Skeletal muscle cell (primary cell): ENCODE measurements at regions not wholly inside any gene's neighbourhood (a gene's known extent, or its start where the extent isn't known, plus 50 kb on each side); places are given as distances from the start of the nearest gene placed in this dataset.
"Not testable (repeated sequence)": the region's sequence is repeated elsewhere in the genome, so short reads cannot be mapped to it uniquely, and the experiment has no call there.

Experiments used
- DNase-seq: peaks from one replicate; pipeline ENCODE4 v3.0.0-alpha.2; 2010; ENCODE audit warnings: low read depth
- H3K4me3 ChIP-seq: 2 replicates; pipeline ENCODE4 v1.5.1; 2011; ENCODE audit warnings: low read depth, mild to moderate bottlenecking, control low read depth, low read length, moderate library complexity

- H3K4me3 ChIP-seq: no peak overlapping the region
- no peak for DNase-seq
Observed at GRCh38 chr3:95710684-95711083, 1103.7 kb upstream of the EPHA6 start.

DNA sequence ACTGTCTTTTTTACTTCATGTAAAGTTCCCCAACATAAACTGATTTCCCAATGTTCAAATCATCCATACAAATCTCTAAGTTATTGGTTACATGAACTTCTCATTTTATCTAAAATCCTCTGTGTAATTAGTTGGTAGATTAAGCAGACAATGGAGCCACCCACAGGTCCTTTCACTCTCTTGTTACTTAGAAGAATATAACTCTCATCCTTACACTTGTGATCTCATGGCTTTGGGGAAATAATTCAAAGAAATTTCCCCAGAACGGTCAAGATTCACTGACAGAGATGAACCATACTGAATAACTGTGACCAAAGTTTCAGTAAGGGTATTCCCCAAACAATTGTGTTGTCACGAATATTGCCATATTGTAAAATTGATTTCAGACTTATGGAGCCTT, 1102.6 kb upstream of the EPHA6 start:
- no peak for DNase-seq
- H3K4me3 ChIP-seq: no peak overlapping the region

DNA sequence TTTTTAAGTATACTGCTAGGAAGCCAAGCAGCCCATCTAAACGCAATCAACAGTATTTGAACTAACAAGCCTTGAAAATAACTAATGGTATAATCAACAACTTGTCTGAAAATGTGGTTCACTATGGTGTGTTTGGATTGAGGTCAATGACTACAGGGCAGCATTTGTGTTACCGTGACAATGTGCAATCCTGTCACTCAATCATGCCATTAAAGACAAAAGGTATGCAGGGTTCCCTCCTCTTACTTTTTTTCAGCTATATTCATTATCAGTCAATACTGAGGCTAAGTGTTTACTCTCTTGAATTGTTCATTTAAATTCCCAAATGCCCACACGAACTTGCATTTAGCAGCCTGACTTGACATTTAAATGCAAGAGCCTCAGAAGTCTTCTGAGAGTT, 1099.3 kb upstream of the EPHA6 start:
- H3K4me3 ChIP-seq: no peak overlapping the region
- no peak for DNase-seq

GRCh38 chr3:95717048-95717447, 1097.3 kb upstream of the EPHA6 start:
- DNase-seq: no peak
- no peak overlapping the region for H3K4me3 ChIP-seq

DNA sequence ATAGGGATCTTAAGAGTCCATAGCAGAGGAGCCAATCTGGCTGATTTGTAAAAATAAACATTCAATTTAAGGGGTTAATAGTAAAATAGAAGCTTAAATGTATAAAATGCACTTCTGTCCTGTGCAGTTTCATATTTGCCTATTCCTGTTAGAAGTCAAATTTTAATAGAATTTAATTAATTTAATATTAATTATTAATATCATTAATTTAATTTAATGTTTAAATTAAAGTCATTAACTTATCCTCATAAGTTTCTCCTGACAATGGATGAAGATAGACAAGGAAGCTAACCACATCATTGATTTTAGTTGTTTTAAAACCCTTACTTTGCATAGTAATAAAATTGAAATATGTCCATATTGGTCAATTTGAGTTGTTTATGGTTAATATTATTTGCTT, 1096.2 kb upstream of the EPHA6 start:
- no peak overlapping the region for H3K4me3 ChIP-seq
- DNase-seq: no peak

DNA sequence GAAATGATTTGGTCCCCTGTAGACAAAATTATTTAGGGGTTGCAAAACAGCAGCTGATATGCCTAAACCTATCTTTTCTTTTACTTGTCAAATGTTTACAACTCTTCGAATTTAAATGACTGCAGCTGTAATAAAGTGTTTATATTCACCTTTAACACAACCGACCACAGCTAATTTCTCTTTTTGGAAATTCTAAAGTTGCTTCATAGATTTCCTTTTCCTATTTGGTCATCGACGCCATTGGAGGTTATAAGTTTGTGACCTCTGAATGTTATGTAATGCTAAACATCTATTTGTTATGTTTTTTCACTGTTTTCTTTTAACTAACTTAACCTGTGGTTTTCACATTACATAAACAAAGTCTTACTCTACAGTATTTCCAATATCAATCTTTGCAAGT, 1094.9 kb upstream of the EPHA6 start:
- no peak for DNase-seq
- no peak overlapping the region for H3K4me3 ChIP-seq

- no peak overlapping the region for H3K4me3 ChIP-seq
- no peak for DNase-seq
Observed at GRCh38 chr3:95721938-95722337, 1092.5 kb upstream of the EPHA6 start.

- DNase-seq: no peak
- no peak overlapping the region for H3K4me3 ChIP-seq
Observed at GRCh38 chr3:95725770-95726169, 1088.6 kb upstream of the EPHA6 start.

- no peak overlapping the region for H3K4me3 ChIP-seq
- no peak for DNase-seq
Observed at GRCh38 chr3:95731753-95732152, 1082.6 kb upstream of the EPHA6 start.

DNA sequence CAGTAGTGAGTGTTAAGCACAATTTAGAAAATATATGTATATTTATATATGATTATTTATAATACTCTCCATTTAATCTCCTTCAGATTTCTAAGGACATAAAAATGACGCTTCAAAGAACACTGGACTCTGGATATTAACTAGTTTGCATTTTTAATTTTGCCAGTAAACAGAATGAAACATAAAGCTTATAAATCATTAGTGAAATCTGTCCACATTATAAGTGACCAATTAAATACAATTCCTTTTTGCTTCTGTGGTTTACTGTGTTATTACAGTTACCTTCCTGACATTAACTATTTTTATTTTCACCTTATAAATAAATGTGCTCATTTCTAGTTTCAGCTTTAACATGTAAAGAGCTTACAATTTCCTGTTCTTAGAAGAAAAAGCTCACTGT, 1081.1 kb upstream of the EPHA6 start:
- H3K4me3 ChIP-seq: no peak overlapping the region

DNA sequence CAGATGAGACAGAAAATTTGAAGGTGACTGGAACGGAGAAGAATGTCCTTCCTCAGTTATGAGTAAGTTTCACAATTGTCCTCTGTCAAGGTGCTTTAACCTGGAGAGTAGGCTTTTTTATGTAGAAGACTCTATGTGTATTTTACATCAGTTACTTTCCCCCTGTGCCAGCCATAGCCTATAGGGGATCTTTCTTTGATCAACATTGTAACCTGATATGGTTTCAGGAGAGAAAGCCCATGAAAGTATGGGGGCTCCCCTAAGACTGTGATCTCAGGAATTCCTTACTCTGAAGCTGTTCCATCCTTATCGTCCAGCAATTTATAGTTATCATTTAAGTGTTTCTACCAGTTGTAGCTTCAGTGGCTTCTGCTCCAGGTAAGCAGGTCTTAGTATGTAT, 1076.3 kb upstream of the EPHA6 start:
- DNase-seq: no peak
- no peak overlapping the region for H3K4me3 ChIP-seq

More for the DNA sequence above, 1081.1 kb upstream of the EPHA6 start:
- no peak for DNase-seq

GRCh38 chr3:95744896-95745295, 1069.5 kb upstream of the EPHA6 start:
- DNase-seq, H3K4me3 ChIP-seq: not testable (repeated sequence)

GRCh38 chr3:95750097-95750496, 1064.3 kb upstream of the EPHA6 start:
- no peak for DNase-seq
- H3K4me3 ChIP-seq: no peak overlapping the region

GRCh38 chr3:95751509-95751908, 1062.9 kb upstream of the EPHA6 start:
- no peak for DNase-seq
- H3K4me3 ChIP-seq: no peak overlapping the region

DNA sequence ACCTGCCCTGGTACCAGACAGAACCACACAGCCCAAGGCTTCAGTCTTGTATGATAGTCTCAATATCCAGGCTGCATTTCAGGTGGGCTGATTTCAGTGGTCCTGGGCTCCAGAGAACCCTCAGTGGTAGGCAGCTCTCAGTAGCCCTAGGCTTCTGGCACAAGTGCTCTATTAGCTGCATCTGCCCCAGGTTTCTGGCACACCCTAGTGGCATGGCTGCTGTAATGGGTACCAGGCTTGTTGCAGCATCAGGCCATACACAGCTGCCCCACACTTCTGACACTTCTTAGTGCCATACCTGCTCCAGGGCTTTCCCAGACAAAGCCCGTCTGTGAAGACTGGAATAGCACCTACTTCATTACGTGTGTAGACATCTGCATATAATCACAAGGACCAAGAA, 1062.2 kb upstream of the EPHA6 start:
- no peak overlapping the region for H3K4me3 ChIP-seq
- no peak for DNase-seq

DNA sequence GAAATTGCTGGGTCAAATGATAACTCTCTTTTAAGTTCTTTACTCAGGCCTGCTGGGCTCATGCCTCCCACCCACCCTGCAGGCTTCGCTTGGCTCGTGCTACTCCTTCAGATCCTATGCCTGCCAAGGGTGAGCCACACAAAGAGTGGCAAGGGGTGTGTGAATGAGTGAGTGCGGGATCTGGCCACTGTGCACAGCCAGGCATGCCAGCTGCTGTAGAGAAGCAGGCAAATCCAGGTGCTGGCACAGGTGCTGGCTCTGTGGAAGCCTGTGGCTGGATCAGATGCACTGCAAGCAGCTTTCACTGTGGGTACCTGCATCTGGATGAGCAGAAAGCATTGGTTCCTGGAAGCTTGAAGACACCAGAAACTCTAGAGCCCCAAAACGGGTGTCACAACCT, 1055.7 kb upstream of the EPHA6 start:
- DNase-seq: no peak
- no peak overlapping the region for H3K4me3 ChIP-seq

GRCh38 chr3:95759614-95760301, 1054.6 kb upstream of the EPHA6 start:
- no peak overlapping the region for H3K4me3 ChIP-seq
- DNase-seq: no peak

DNA sequence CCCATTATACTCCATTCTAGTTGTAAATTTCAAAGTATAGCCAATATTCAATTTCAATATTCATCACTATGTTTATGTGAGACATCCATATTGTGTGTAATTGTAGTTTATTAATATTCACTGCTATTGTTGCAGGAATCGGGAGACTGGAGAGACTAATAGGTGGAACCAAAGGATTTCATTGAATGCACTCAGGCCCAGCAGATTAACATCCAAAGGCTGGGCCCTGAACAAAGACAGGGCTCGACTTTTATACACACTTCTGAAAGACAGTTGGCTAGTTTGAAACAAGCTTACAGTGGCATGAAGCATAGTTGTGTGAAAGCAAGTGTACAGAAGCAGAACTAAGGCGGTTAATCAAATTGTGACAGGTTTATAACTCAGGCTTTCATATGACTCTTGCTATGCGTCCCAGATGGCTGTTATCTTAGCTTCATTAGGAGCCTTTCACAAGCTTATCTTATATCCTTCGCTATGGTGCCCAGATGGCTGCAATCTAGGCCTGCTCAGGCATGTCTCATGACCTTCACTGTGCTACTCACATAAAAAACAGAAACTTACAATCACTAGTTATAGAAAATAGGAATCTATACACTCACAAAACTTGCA, 1038.8 kb upstream of the EPHA6 start:
- H3K4me3 ChIP-seq: no peak overlapping the region
- no peak for DNase-seq

DNA sequence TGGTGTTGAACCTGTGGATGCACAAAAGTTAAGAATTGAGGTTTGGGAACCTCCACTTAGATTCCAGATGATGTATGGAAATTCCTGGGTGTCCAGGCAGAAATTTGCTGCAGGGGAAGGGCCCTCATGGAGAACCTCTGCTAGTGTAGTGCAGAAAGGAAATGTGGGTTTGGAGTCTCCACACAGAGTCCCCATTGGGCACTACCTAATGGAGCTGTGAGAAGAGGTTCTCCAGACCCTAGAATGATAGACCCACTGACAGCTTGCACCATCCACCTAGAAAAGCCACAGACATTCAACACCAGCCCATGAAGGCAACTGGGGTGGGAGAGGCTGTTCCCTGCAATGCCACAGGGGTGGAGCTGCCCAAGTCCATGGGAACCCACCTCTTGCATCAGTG, 1032.8 kb upstream of the EPHA6 start:
- DNase-seq: no peak
- no peak overlapping the region for H3K4me3 ChIP-seq

DNA sequence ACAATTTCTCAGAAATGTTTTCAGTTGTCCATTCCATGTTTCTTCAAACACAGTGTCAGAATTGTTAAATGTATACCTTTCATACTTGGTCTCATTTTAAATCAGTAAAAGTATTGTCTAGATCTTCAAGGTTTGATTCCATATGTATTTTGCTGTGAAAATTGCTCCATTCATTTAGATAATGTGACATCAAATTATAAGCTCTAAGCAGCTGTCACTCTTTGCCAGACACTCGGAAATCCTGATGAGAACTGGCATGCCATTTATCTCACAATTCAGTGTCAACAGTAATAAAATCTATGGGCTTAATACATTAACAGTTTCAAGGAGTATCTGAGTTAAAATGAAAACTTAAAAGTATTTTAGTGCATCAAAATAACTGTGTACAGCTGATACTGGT, 1025.3 kb upstream of the EPHA6 start:
- no peak overlapping the region for H3K4me3 ChIP-seq
- no peak for DNase-seq

DNA sequence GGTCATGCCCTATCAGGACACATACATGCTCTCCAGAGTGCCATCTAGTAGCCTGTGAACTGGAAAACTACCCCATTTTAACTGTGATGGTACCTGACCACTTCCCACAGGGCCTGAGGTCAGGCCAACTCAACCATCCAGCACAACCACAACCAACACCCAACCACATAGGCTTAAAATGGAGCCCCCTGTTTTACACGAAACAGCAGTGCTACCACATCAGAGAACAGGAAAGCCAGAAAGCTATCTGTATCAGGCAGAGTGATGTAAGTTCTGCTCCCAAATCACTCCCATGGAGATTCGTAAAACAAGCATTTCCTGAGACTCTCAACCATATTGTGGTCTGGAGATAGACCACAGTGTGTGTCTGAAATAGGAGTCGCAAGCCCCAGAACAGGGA, 1017.3 kb upstream of the EPHA6 start:
- H3K4me3 ChIP-seq: no peak overlapping the region
- no peak for DNase-seq

- no peak overlapping the region for H3K4me3 ChIP-seq
Observed at GRCh38 chr3:95798628-95799027, 1015.8 kb upstream of the EPHA6 start.

More at GRCh38 chr3:95798628-95799027, 1015.8 kb upstream of the EPHA6 start:
- no peak for DNase-seq
